Caco-2 (cell line): ENCODE measurements at regions not wholly inside any gene's neighbourhood (a gene's known extent, or its start where the extent isn't known, plus 50 kb on each side); places are given as distances from the start of the nearest gene placed in this dataset.

Source experiments
- BruUV-seq: library from RNA; stranded (reverse); fragments of 400-500 nt; replicated peaks from 2 replicates; lab custom pipeline; 2021; lab: Mats Ljungman, UMichigan
- CTCF ChIA-PET: fragments of 300-600 bp; sonication (Branson Sonifier 250); formaldehyde crosslinking; loops from one replicate; lab custom pipeline; 2022; ENCODE audit warnings: antibody characterized with exemption; lab: Charles Lee
- POLR2A ChIA-PET: fragments of 300-600 bp; sonication (Branson Sonifier 250); formaldehyde crosslinking; loops from one replicate; lab custom pipeline; 2022; ENCODE audit warnings: antibody characterized with exemption; lab: Charles Lee
- DNase-seq, 2 experiments: peaks; one replicate each; pipeline versions ENCODE4 v3.0.0 to v3.0.0-alpha.2; 2020 to 2022
- H3K27me3 ChIP-seq: replicated peaks from 2 replicates; pipeline ENCODE4 v1.6.0; 2011; ENCODE audit warnings: low read length; ENCODE audit not compliant: control insufficient read depth, insufficient read depth
- H3K36me3 ChIP-seq: 2 replicates; pipeline ENCODE4 v1.5.1; 2011; ENCODE audit warnings: low read length; ENCODE audit not compliant: control insufficient read depth, insufficient read depth
- H3K4me1 ChIP-seq: fragments of 250-450 bp; sonication (Bioruptor Pico); 2 replicates; pipeline ENCODE4 v1.5.1; 2020; ENCODE audit warnings: mild to moderate bottlenecking
- H3K4me3 ChIP-seq: 2 replicates; pipeline ENCODE4 v1.5.1; 2011; ENCODE audit warnings: low read depth, mild to moderate bottlenecking, control low read depth, low read length
- H3K9me3 ChIP-seq: fragments of 250-450 bp; sonication (Bioruptor Pico); 2 replicates; pipeline ENCODE4 v1.5.1; 2020; ENCODE audit warnings: mild to moderate bottlenecking, moderate library complexity
- H3K27ac Mint-ChIP-seq: one replicate; pipeline ENCODE4 v1.8.0; 2022; ENCODE audit warnings: mixed read lengths; ENCODE audit not compliant: unreplicated experiment
- H3K27me3 Mint-ChIP-seq: one replicate; pipeline ENCODE4 v1.8.0; 2022; ENCODE audit warnings: mixed read lengths; ENCODE audit not compliant: insufficient read depth, unreplicated experiment
- H3K36me3 Mint-ChIP-seq: one replicate; pipeline ENCODE4 v1.8.0; 2022; ENCODE audit warnings: mild to moderate bottlenecking, mixed read lengths; ENCODE audit not compliant: insufficient read depth, unreplicated experiment
- H3K4me1 Mint-ChIP-seq: one replicate; pipeline ENCODE4 v1.8.0; 2022; ENCODE audit warnings: low read depth, mixed read lengths; ENCODE audit not compliant: unreplicated experiment
- H3K4me3 Mint-ChIP-seq: one replicate; pipeline ENCODE4 v1.8.0; 2022; ENCODE audit warnings: mild to moderate bottlenecking, moderate library complexity, mixed read lengths; ENCODE audit not compliant: unreplicated experiment
- H3K9me3 Mint-ChIP-seq: one replicate; pipeline ENCODE4 v1.8.0; 2022; ENCODE audit warnings: mixed read lengths; ENCODE audit not compliant: unreplicated experiment
- CTCF ChIP-seq, 2 experiments: fragments of 200-600 bp in 1 of 2; IDR thresholded peaks; 1 replicate in 1 of 2; 2 replicates in 1 of 2; pipeline versions ENCODE4 v1.5.1 to v1.8.0; 2011 to 2022; ENCODE audit warnings: antibody characterized with exemption in 1 of 2, control low read depth in 1 of 2, inconsistent platforms in 1 of 2, low read depth in 1 of 2, low read length in 1 of 2, mild to moderate bottlenecking in 1 of 2, moderate library complexity in 1 of 2; ENCODE audit not compliant: insufficient read depth in 1 of 2, severe bottlenecking in 1 of 2, unreplicated experiment in 1 of 2
- intact Hi-C: fragments of 100-400 bp; cut with micrococcal nuclease; formaldehyde crosslinking; loops from one replicate; pipeline ENCODE4 v1.10.0; 2022; ENCODE audit not compliant: unreplicated experiment

GRCh38 chr6:80460257-80460865 is 353.9 kb downstream of the BCKDHB start:
- peaks cover 13% of the 10 kb centered on the region for H3K9me3 Mint-ChIP-seq
- Histone ChIP-seq H3K36me3 (no peaks in the 10 kb centered on the region), H3K4me1 (no peaks in the 10 kb centered on the region), H3K27me3 (no peaks in the 10 kb centered on the region), H3K9me3 (no peaks in the 10 kb centered on the region), H3K4me3 (no peak overlapping the region)
- no peak for TF ChIP-seq CTCF (IDR thresholded peaks at IDR 0.05; ENCODE audit: insufficient read depth in 1 of 2, low read depth in 1 of 2, low read length in 1 of 2, severe bottlenecking in 1 of 2, unreplicated experiment in 1 of 2)
- H3K36me3 Mint-ChIP-seq: no peaks in the 10 kb centered on the region
- DNase-seq: no peak
- H3K4me3 Mint-ChIP-seq: no peak overlapping the region
- ChIA-PET CTCF (interaction anchor here (0.6 kb wide), 1 partner anchor 441 kb away, joined by 3 read pairs; no protein-coding TSS in a partner anchor), POLR2A (no interaction called here)
- no peaks in the 10 kb centered on the region for H3K27me3 Mint-ChIP-seq
- BruUV-seq: no TSS peak
- intact Hi-C loops: no loop called here
- H3K27ac Mint-ChIP-seq: no peak overlapping the region
- H3K4me1 Mint-ChIP-seq: no peaks in the 10 kb centered on the region

DNA sequence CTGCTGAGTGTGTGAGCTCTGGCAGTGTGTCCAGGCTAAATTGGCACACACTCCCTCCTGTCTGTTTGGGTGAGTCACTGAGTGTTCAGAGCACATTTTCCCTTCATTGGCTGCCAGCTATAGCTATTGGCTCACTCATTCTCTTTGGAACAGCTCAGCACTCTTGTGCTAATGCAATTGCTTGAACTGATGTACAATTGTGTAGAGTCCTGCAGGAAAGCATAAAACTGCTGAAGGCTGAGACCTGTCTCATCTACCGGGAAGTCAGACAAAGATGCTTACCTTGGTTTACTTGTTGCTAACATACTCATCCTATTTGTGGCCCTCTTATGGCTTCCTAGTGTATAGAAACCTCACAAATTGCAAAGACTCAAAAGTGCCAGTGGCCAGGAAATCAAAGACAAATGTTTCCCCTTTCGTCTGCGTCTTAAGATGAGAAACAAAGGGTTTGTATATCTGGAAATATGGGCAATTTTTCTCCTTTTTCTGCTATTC is 351.0 kb downstream of the BCKDHB start:
- intact Hi-C loops: no loop called here
- ChIA-PET POLR2A (no interaction called here), CTCF (no interaction called here)
- H3K4me1 ChIP-seq: no peaks in the 10 kb centered on the region
- H3K36me3 ChIP-seq: no peaks in the 10 kb centered on the region
- no peak overlapping the region for H3K4me3 ChIP-seq
- no peaks in the 10 kb centered on the region for H3K4me1 Mint-ChIP-seq
- no peaks in the 10 kb centered on the region for H3K36me3 Mint-ChIP-seq
- TF ChIP-seq CTCF (IDR thresholded peaks at IDR 0.05; ENCODE audit: insufficient read depth in 1 of 2, low read depth in 1 of 2, low read length in 1 of 2, severe bottlenecking in 1 of 2, unreplicated experiment in 1 of 2): no peak
- H3K9me3 ChIP-seq: no peaks in the 10 kb centered on the region
- BruUV-seq: no TSS peak
- H3K9me3 Mint-ChIP-seq: peaks cover 13% of the 10 kb centered on the region
- no peaks in the 10 kb centered on the region for H3K27me3 ChIP-seq
- no peaks in the 10 kb centered on the region for H3K27me3 Mint-ChIP-seq
- no peak for DNase-seq
- H3K4me3 Mint-ChIP-seq: no peak overlapping the region
- H3K27ac Mint-ChIP-seq: no peak overlapping the region

DNA sequence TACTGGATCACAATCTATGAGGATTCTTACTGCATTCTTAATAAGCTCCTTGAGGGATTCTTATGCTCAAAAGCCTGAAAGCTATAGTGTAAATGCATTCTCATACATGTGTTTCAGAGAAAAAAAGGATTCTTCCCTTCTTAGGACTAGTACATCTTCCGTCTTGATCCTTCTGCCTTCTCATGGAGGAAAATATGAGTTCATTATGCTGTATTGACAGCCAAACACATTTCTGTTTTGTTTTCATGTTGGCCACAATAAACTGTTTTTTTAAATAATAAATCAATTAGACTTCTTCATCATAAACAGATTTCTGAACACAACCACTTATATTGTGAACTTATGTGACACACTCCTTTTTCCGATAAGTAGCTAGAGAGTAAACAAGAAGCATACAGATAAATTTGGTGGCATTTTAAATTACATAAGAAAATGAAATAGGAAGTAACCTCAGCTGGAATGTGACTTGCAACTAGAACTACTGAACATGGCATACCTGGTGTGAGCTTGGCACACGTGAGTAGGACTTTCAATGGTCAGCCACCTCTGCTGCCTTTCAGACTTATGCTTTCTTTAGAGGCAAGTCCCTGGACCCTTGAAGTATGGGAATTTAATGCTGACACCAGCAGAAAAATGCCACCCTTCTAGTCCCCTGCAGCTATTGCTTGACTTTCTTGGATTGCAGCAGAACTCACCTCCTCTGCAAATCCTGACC is 350.4 kb downstream of the BCKDHB start:
- DNase-seq: no peak
- POLR2A ChIA-PET: no interaction called here
- Histone ChIP-seq H3K4me1 (no peaks in the 10 kb centered on the region), H3K4me3 (no peak overlapping the region), H3K27me3 (no peaks in the 10 kb centered on the region), H3K9me3 (no peaks in the 10 kb centered on the region), H3K36me3 (no peaks in the 10 kb centered on the region)
- Mint-ChIP-seq H3K36me3 (no peaks in the 10 kb centered on the region), H3K4me1 (no peaks in the 10 kb centered on the region), H3K27ac (no peak overlapping the region), H3K9me3 (peaks cover 12% of the 10 kb centered on the region), H3K4me3 (no peak overlapping the region), H3K27me3 (no peaks in the 10 kb centered on the region)
- intact Hi-C loops: no loop called here
- CTCF ChIA-PET: no interaction called here
- TF ChIP-seq CTCF (IDR thresholded peaks at IDR 0.05; ENCODE audit: insufficient read depth in 1 of 2, low read depth in 1 of 2, low read length in 1 of 2, severe bottlenecking in 1 of 2, unreplicated experiment in 1 of 2): no peak
- BruUV-seq: no TSS peak
